ENCODE measurements at regions not wholly inside any gene's neighbourhood (a gene's known extent, or its start where the extent isn't known, plus 50 kb on each side); places are given as distances from the start of the nearest gene placed in this dataset.

GRCh38 chr20:11204926-11205768, 531.3 kb upstream of the JAG1 start (continued):
- TF ChIP-seq, protein P1, sequence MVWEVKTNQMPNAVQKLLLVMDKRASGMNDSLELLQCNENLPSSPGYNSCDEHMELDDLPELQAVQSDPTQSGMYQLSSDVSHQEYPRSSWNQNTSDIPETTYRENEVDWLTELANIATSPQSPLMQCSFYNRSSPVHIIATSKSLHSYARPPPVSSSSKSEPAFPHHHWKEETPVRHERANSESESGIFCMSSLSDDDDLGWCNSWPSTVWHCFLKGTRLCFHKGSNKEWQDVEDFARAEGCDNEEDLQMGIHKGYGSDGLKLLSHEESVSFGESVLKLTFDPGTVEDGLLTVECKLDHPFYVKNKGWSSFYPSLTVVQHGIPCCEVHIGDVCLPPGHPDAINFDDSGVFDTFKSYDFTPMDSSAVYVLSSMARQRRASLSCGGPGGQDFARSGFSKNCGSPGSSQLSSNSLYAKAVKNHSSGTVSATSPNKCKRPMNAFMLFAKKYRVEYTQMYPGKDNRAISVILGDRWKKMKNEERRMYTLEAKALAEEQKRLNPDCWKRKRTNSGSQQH (CRISPR knock-in tag; IDR thresholded peaks at IDR 0.05; ENCODE audit: low read depth): no peak
- TF ChIP-seq ZNF543 (CRISPR knock-in tag; IDR thresholded peaks at IDR 0.05) (no peak), AGO1 (IDR thresholded peaks at IDR 0.05; ENCODE audit: low read depth, low read length, poor library complexity, severe bottlenecking) (no peak), ZFYVE20 (CRISPR knock-in tag; IDR thresholded peaks at IDR 0.05; ENCODE audit: borderline replicate concordance, low read depth) (no peak), HNRNPUL1 (IDR thresholded peaks at IDR 0.05; ENCODE audit: low read depth, low read length) (no peak), SATB2 (CRISPR knock-in tag; IDR thresholded peaks at IDR 0.05) (no peak), ARNTL (CRISPR knock-in tag; IDR thresholded peaks at IDR 0.05) (no peak), U2AF2 (IDR thresholded peaks at IDR 0.05; ENCODE audit: low read depth, low read length) (no peak), ZNF20 (CRISPR knock-in tag; IDR thresholded peaks at IDR 0.05) (no peak), ARID5B (CRISPR knock-in tag; IDR thresholded peaks at IDR 0.05) (peak; percentile 56), ZNF331 (CRISPR knock-in tag; IDR thresholded peaks at IDR 0.05) (0 out of 2 replicates have a peak, but pooled peaks have one; percentile 36), SALL1 (CRISPR knock-in tag; IDR thresholded peaks at IDR 0.05) (no peak)
- TF ChIP-seq, protein P2, sequence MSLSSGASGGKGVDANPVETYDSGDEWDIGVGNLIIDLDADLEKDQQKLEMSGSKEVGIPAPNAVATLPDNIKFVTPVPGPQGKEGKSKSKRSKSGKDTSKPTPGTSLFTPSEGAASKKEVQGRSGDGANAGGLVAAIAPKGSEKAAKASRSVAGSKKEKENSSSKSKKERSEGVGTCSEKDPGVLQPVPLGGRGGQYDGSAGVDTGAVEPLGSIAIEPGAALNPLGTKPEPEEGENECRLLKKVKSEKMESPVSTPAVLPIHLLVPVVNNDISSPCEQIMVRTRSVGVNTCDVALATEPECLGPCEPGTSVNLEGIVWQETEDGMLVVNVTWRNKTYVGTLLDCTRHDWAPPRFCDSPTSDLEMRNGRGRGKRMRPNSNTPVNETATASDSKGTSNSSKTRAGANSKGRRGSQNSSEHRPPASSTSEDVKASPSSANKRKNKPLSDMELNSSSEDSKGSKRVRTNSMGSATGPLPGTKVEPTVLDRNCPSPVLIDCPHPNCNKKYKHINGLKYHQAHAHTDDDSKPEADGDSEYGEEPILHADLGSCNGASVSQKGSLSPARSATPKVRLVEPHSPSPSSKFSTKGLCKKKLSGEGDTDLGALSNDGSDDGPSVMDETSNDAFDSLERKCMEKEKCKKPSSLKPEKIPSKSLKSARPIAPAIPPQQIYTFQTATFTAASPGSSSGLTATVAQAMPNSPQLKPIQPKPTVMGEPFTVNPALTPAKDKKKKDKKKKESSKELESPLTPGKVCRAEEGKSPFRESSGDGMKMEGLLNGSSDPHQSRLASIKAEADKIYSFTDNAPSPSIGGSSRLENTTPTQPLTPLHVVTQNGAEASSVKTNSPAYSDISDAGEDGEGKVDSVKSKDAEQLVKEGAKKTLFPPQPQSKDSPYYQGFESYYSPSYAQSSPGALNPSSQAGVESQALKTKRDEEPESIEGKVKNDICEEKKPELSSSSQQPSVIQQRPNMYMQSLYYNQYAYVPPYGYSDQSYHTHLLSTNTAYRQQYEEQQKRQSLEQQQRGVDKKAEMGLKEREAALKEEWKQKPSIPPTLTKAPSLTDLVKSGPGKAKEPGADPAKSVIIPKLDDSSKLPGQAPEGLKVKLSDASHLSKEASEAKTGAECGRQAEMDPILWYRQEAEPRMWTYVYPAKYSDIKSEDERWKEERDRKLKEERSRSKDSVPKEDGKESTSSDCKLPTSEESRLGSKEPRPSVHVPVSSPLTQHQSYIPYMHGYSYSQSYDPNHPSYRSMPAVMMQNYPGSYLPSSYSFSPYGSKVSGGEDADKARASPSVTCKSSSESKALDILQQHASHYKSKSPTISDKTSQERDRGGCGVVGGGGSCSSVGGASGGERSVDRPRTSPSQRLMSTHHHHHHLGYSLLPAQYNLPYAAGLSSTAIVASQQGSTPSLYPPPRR (CRISPR knock-in tag; IDR thresholded peaks at IDR 0.05; ENCODE audit: borderline replicate concordance): no peak
- TF ChIP-seq, protein P3, sequence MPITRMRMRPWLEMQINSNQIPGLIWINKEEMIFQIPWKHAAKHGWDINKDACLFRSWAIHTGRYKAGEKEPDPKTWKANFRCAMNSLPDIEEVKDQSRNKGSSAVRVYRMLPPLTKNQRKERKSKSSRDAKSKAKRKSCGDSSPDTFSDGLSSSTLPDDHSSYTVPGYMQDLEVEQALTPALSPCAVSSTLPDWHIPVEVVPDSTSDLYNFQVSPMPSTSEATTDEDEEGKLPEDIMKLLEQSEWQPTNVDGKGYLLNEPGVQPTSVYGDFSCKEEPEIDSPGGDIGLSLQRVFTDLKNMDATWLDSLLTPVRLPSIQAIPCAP (CRISPR knock-in tag; IDR thresholded peaks at IDR 0.05; ENCODE audit: low read depth): no peak
- TF ChIP-seq, protein P4, sequence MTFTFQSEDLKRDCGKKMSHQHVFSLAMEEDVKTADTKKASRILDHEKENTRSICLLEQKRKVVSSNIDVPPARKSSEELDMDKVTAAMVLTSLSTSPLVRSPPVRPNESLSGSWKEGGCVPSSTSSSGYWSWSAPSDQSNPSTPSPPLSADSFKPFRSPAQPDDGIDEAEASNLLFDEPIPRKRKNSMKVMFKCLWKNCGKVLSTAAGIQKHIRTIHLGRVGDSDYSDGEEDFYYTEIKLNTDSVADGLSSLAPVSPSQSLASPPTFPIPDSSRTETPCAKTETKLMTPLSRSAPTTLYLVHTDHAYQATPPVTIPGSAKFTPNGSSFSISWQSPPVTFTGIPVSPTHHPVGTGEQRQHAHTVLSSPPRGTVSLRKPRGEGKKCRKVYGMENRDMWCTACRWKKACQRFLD (CRISPR knock-in tag; IDR thresholded peaks at IDR 0.05; ENCODE audit: borderline replicate concordance): no peak
